ENCODE measurements at regions not wholly inside any gene's neighbourhood (a gene's known extent, or its start where the extent isn't known, plus 50 kb on each side); places are given as distances from the start of the nearest gene placed in this dataset.

GRCh38 chr14:65352964-65353530 is 59.5 kb upstream of the FUT8 start:
- Histone ChIP-seq H3K4me1 (ENCODE audit: insufficient read depth, low read length, poor library complexity, severe bottlenecking) (peaks cover 14% of the 10 kb centered on the region), H2AFZ (ENCODE audit: low read length) (peak overlapping the region; percentile 23), H3K27me3 (ENCODE audit: insufficient read depth, low read length, poor library complexity, severe bottlenecking) (no peaks in the 10 kb centered on the region), H3K79me2 (ENCODE audit: insufficient read depth, low read length) (no peaks in the 10 kb centered on the region), H3K4me3 (ENCODE audit: low read length, poor library complexity, severe bottlenecking) (no peak overlapping the region), H3K9me3 (ENCODE audit: insufficient read depth, low read depth, low read length) (no peaks in the 10 kb centered on the region), H3K9ac (ENCODE audit: low read depth, low read length, poor library complexity, severe bottlenecking) (no peak overlapping the region), H3K36me3 (ENCODE audit: insufficient read depth, low read length) (no peaks in the 10 kb centered on the region), H3K9me2 (replicated peaks; ENCODE audit: low read depth, low read length) (no peaks in the 10 kb centered on the region), H3K4me2 (ENCODE audit: low read depth, low read length, poor library complexity, severe bottlenecking) (no peak overlapping the region), H4K20me1 (ENCODE audit: insufficient read depth, low read length, poor library complexity, severe bottlenecking) (no peaks in the 10 kb centered on the region), H3F3A (ENCODE audit: low read depth) (no peaks in the 10 kb centered on the region)
- peak; percentile 31; the same call in 1 of the 2 replicates for TF ChIP-seq CTCF (conservative IDR thresholded peaks at IDR 0.05; ENCODE audit: low read length)
- TF ChIP-seq EZH2phosphoT487 (IDR thresholded peaks at IDR 0.05; ENCODE audit: borderline replicate concordance), result no peak

- no peaks in the 10 kb centered on the region for H3F3A ChIP-seq (ENCODE audit: low read depth)
- no peak overlapping the region for H2AFZ ChIP-seq (ENCODE audit: low read length)
Observed at GRCh38 chr14:65354131-65354530, 58.4 kb upstream of the FUT8 start.

GRCh38 chr14:65354715-65355114 is 57.8 kb upstream of the FUT8 start:
- TF ChIP-seq CTCF (conservative IDR thresholded peaks at IDR 0.05; ENCODE audit: low read length) (no peak), EZH2phosphoT487 (IDR thresholded peaks at IDR 0.05; ENCODE audit: borderline replicate concordance) (no peak)
- Histone ChIP-seq H3K79me2 (ENCODE audit: insufficient read depth, low read length) (no peaks in the 10 kb centered on the region), H3K9ac (ENCODE audit: low read depth, low read length, poor library complexity, severe bottlenecking) (no peak overlapping the region), H3K4me2 (ENCODE audit: low read depth, low read length, poor library complexity, severe bottlenecking) (no peak overlapping the region), H2AFZ (ENCODE audit: low read length) (no peak overlapping the region), H4K20me1 (ENCODE audit: insufficient read depth, low read length, poor library complexity, severe bottlenecking) (no peaks in the 10 kb centered on the region), H3K4me3 (ENCODE audit: low read length, poor library complexity, severe bottlenecking) (no peak overlapping the region), H3K27me3 (ENCODE audit: insufficient read depth, low read length, poor library complexity, severe bottlenecking) (no peaks in the 10 kb centered on the region), H3K9me2 (replicated peaks; ENCODE audit: low read depth, low read length) (no peaks in the 10 kb centered on the region), H3K36me3 (ENCODE audit: insufficient read depth, low read length) (no peaks in the 10 kb centered on the region), H3K4me1 (ENCODE audit: insufficient read depth, low read length, poor library complexity, severe bottlenecking) (peaks cover 14% of the 10 kb centered on the region), H3K9me3 (ENCODE audit: insufficient read depth, low read depth, low read length) (no peaks in the 10 kb centered on the region), H3F3A (ENCODE audit: low read depth) (no peaks in the 10 kb centered on the region)

More at GRCh38 chr14:65354131-65354530, 58.4 kb upstream of the FUT8 start:
- TF ChIP-seq CTCF (conservative IDR thresholded peaks at IDR 0.05; ENCODE audit: low read length) (no peak), EZH2phosphoT487 (IDR thresholded peaks at IDR 0.05; ENCODE audit: borderline replicate concordance) (no peak)
- peaks cover 14% of the 10 kb centered on the region for H3K4me1 ChIP-seq (ENCODE audit: insufficient read depth, low read length, poor library complexity, severe bottlenecking)
- H4K20me1 ChIP-seq (ENCODE audit: insufficient read depth, low read length, poor library complexity, severe bottlenecking), result no peaks in the 10 kb centered on the region
- no peak overlapping the region for H3K4me2 ChIP-seq (ENCODE audit: low read depth, low read length, poor library complexity, severe bottlenecking)
- no peaks in the 10 kb centered on the region for H3K9me2 ChIP-seq (replicated peaks; ENCODE audit: low read depth, low read length)
- H3K79me2 ChIP-seq (ENCODE audit: insufficient read depth, low read length), result no peaks in the 10 kb centered on the region
- no peak overlapping the region for H3K9ac ChIP-seq (ENCODE audit: low read depth, low read length, poor library complexity, severe bottlenecking)
- H3K4me3 ChIP-seq (ENCODE audit: low read length, poor library complexity, severe bottlenecking), result no peak overlapping the region
- no peaks in the 10 kb centered on the region for H3K27me3 ChIP-seq (ENCODE audit: insufficient read depth, low read length, poor library complexity, severe bottlenecking)
- H3K9me3 ChIP-seq (ENCODE audit: insufficient read depth, low read depth, low read length), result no peaks in the 10 kb centered on the region
- H3K36me3 ChIP-seq (ENCODE audit: insufficient read depth, low read length), result no peaks in the 10 kb centered on the region
